ENCODE measurements at regions not wholly inside any gene's neighbourhood (a gene's known extent, or its start where the extent isn't known, plus 50 kb on each side); places are given as distances from the start of the nearest gene placed in this dataset.

DNA sequence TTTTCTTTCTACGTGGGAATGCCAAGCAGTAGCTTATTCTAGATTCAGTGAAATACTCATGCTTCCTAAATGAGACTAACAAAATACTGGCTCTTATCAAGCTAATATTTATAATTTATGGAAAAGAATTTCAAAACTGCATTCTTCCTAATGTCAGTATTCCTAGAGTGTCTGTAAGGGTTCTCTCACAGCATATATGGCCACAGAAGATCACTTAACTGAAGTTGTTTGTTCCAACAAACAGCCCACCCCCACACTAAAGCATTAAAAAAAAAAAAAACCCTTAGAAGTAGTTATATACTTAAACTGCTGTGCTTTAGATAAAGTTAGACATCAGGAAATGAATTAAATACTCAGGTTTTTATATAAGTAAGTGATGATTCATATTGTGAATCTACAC is 247.7 kb upstream of the HSF2 start:
- intact Hi-C loops (cut with micrococcal nuclease): no loop called here

DNA sequence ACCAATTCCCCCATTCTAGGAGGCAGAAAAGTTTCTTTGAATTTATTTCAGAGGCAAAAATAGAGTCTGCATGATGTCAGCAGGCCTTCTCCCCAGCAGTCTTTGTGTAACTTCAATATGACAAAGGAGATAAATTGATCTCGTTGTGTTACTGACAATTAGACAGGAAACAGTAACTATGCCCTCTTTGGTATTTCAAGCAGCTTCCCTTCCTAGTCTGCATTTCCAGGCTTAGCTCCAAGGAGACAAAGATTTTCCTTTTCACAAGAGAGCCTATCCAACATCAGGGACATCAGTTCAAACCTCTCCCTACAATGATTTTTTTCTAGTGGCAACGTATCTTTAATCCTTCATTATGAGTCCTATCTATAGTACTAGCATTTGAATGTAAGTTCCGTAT is 245.9 kb upstream of the HSF2 start:
- intact Hi-C loops (cut with micrococcal nuclease): no loop called here

DNA sequence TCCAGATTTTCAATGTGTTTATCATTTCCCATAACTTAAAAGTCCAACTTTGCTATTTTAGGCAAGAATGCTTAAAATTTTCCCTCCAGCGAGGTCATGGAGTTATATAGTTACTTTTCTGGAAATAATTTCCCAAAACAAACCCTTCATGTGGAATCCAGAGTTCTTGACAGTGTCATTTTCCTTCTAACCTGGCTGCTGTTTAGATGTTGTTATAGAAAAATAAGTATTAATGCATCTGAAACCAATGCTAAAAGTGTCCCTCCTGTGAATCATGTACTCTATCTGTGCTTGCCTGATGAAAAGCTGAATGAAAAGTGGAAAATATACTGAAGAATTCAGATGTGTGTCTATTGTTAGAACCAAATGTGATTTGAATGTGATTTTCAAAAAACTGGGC is 245.3 kb upstream of the HSF2 start:
- intact Hi-C loops (cut with micrococcal nuclease): no loop called here

DNA sequence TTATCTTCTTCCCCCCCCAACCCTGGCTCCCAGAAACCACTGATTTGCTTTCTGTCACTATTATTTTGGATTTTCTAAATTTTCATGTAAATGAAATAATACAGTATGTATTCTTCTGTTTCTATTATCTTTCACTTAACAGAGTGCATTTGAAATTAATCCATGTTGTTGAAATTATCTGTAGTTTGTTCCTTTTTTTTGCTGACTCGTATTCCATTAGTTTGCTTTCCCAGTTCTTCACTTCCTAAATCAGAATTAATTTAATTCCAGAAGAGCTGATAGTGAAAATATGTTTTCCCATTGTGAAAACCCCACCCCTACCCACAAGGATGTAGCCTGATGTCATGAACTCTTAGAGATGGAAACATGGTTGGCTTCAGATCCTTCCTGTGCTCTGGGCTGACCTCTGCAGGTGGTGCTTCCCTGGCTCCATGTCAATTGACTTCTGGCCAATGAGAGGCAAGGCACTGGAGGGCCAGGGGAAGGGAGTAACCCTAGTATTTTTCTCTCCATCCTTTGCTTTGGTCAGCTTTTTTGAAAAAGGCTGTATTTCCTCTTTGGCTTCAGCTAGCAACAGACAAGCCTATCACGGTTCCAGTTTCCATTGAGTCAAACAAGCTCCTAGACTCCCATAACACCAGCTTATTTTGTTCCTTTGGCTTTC is 244.4 kb upstream of the HSF2 start:
- intact Hi-C loops (cut with micrococcal nuclease): no loop called here

DNA sequence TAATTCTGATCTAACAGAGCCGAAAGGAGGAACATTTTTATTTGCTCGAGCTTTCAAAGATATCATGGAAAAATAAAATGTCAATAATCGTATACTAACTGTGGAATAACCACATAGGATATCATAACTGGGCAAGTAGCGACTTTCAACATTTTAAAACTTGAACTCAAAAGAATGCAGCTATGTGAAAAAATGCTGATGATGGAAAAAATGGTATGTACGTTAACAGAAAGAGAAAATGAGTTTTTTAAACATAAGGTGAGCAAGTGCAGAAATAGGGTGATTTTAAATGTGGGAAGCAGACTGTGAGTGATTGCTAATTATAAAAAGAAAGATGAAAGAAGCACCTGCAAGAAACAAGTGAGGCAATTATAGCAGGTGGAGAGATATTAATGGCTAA is 238.3 kb upstream of the HSF2 start:
- intact Hi-C loops (cut with micrococcal nuclease): no loop called here

DNA sequence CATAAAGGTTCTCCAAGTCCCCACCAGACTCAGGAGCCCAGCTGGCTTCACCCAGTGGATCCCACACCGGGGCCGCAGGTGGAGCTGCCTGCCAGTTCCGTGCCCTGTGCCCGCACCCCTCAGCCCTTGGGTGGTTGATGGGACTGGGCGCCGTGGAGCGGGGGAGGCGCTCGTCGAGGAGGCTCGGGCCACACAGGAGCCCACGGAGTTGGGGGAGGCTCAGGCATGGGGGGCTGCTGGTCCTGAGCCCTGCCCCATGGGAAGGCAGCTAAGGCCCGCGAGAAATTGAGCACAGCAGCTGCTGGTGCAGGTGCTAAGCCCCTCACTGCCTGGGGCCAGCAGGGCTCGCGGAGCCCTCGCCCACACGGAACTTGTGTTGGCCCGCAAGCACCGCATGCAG is 234.4 kb upstream of the HSF2 start:
- intact Hi-C loops (cut with micrococcal nuclease): no loop called here

DNA sequence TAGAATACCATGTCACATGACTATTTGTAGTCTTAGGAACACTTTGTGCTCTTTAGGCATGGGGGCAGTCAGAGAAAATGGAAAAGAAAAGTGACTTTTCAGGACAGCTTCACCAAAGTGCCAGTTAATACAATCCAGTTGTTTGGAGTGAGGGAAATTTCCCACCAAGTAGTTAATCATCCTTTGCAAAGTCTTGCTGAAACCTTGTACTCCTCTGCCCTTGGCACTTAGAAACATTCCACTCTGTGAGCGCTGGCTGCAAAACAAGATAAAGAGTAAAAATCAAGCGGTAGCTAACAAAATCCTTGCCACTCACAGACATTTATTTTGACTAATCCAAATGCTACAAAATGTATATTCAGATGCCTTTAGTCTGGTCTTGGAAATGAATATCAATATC is 229.2 kb upstream of the HSF2 start:
- intact Hi-C loops (cut with micrococcal nuclease): no loop called here

DNA sequence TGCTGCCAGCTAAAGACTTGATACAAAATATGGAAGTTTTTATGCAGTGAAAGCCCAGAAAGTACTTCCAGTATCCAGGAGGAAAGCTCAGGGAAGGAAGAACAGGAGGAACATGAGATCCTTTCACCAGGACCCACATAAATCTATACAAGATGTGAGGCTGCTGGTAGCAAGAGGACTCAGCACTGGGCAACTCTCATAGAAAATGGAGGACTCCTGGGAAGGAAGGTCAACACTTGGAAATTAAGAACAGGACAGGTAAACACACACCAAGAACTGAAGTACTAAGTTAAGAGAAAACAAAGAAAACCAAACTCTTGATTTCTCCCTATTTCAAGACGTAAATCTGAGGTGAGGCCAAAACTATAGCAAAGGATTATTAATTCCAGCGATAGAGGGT is 220.5 kb upstream of the HSF2 start:
- intact Hi-C loops (cut with micrococcal nuclease): no loop called here

DNA sequence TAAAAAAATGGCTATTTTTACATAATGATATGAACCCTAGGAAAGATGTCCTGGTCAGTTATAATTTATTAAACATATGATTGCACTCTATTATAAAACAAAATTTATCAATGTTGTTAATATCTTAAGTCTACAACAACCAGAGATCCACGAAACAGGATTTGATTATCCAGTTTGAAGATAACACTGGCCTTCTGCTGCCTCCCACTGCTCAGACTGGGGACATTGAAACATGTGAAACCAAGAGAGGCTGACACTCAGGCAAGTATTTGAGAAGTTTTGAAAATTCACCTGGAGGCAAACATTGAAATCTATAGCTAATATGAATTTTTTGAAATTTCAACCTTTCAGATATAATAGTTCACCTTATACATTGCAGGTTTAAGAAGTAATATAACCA is 219.3 kb upstream of the HSF2 start:
- intact Hi-C loops (cut with micrococcal nuclease): loop anchor here (10.0 kb wide), 1 partner anchor 1125 kb away; no protein-coding TSS in a partner anchor

DNA sequence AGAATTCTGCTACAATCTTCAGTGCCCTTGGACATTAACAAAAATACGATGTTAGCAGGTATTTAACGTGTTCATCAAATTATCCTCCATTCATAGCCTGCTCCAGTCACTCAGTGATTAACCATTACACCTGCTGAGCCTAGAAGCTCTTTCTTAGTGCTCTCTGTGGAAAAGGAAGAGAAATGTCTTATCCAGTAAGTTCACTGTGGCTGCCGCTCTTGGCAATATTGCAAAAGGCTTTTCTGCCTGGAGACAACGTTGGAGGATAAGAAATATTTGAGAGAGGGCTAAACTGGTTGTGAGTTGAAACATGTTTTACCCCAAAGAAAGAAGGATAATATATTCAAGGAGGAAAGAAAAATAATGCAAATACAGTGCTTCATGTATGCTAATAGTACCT is 217.4 kb upstream of the HSF2 start:
- intact Hi-C loops (cut with micrococcal nuclease): loop anchor here (10.0 kb wide), 1 partner anchor 1127 kb away; no protein-coding TSS in a partner anchor

DNA sequence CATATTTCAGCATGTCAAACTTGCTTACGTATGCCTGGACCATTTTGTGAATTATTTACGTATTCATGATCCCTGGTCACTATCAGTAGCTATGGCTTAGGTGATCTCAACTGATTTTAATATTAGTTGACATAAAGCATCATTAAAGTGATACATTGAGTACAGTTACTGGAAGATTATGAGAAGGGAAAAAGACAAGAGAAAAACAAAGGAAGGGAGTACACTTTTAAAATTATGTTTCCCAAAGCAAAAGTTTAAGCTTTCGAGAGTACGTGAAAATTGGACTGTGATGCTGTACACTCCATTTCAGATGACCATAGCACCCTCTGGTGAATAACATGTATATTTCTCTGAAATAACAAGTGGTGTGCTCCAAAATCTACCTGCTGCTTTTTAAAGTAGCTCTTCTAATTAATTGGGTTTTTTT is 215.0 kb upstream of the HSF2 start:
- intact Hi-C loops (cut with micrococcal nuclease): loop anchor here (10.0 kb wide), 1 partner anchor 1130 kb away; no protein-coding TSS in a partner anchor

DNA sequence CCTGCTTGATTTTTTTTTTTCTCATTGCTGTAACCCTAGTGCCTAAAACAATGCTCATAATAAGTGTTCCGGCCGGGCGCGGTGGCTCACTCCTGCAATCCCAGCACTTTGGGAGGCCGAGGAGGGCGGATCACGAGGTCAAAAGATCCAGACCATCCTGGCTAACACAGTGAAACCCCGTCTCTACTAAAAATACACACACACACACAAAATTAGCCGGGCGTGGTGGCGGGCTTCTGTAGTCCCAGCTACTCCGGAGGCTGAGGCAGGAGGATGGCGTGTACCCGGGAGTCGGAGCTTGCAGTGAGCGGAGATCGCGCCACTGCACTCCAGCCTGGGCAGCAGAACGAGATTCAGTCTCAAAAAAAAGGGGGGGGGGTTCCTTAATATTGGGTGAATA is 214.0 kb upstream of the HSF2 start:
- intact Hi-C loops (cut with micrococcal nuclease): loop anchor here (10.0 kb wide), 1 partner anchor 1131 kb away; no protein-coding TSS in a partner anchor

DNA sequence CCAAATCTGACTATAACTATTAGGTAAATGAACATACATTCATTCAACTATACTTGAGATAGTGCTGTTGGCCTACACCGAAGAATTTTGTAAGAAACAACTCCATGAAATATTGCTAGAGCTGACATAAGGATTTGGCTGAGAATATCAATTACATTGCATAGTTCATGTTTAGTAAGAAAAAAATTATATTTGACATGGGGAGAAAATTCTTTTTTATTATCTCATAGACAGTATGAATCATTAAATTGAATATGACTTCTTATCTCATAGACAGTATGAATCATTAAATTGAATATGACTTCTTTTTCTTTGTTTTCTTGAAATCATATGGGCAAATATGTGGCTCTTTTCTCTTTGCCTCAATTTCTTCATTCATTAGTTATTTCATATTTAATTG is 212.3 kb upstream of the HSF2 start:
- intact Hi-C loops (cut with micrococcal nuclease): loop anchor here (10.0 kb wide), 1 partner anchor 1132 kb away; no protein-coding TSS in a partner anchor

DNA sequence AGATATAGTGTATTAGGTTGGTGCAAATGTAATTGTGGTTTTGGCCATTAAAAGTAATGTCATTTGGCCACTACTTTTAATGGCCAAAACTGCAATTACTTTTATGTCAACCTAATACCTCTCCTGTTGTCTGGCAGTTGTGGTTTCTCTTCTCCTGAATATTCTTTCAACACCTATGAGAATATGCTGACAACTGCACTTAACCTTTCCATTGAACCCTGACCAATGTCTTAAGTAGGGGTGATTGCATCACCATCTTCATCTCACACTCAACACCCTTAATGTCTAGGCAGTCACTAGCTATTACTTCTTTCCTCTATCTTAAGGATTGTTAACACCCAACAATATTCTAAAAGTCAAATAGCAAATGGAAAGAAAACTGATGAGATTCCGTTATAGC is 200.5 kb upstream of the HSF2 start:
- intact Hi-C loops (cut with micrococcal nuclease): no loop called here

DNA sequence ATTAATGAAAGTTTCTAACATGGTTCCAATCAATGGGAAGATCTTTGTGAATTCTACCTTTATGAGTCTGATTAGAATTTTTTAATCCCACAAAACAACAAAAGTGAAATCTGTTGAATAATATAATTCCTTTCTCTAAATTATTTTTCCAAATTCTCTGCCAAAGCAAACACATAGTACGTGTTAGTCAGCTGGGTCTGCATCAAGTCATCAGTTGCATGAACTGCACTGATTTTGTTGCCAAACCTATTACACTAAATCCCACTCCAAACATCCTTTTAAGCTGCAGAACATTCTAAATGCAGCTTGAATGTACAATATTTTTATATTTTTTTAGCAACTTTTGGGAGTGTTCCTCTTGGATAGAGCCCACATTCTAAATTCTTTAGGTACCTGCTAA is 199.0 kb upstream of the HSF2 start:
- intact Hi-C loops (cut with micrococcal nuclease): no loop called here

DNA sequence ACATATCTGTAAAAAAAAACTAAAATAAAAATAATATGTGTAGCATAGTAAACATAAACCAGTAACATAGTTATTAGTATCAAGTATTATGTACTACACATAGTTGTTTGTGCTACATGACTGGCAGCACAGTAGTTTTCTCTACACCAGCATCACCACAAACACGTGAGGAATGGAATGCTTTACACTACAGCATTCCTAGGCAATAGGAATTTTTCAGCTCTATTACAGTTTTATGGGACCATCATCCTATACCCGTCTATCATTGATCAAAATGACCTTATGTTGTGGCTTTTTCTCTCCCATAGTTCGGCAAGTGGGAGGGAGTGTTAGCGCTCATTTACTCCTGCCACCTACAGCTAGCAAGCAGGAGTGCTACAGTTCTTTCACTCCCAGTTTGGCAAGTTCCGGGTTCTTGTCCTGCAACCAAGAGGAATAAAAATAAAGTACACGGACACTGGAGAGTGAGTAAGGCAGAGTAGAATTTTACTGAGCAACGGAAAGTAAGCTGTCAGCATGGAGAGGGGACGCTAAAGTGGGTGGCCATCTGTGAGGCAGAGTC is 196.8 kb upstream of the HSF2 start:
- intact Hi-C loops (cut with micrococcal nuclease): no loop called here

DNA sequence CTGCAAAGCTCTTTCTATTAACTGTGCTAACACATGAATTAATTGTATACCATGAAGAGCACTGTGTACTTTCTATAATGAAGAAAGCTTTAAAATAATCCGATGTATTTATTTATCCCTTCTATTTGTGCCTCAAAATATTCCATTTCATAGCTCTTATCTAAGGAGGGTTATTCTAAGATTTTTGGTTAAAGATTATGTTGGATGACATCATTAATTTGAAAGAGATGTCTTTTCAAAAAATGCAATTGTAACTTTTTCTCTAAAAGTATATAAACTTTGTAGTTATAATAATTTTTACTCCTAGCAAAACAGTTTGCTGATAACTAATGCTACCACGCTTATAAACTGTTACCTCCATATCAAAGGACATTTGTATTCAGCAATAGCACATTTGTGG is 192.4 kb upstream of the HSF2 start:
- intact Hi-C loops (cut with micrococcal nuclease): no loop called here

DNA sequence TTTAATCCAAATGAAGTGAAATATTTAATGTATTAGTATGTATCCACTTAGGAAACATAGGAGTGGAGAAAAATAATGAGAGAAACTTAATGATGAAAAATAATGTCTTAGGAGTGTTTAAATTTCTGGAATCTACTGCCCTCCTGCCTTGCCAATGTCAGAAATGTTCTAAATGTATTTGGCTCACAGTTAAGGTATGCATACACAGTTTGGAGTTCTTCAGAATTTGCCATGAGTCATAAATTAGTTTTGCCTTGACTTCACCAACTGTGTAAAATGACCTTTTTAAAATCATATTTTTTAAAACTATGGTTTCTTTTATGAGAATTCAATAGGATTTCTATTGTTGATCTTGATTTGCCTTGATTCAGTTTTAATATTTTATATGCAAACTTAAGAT is 191.7 kb upstream of the HSF2 start:
- intact Hi-C loops (cut with micrococcal nuclease): no loop called here

DNA sequence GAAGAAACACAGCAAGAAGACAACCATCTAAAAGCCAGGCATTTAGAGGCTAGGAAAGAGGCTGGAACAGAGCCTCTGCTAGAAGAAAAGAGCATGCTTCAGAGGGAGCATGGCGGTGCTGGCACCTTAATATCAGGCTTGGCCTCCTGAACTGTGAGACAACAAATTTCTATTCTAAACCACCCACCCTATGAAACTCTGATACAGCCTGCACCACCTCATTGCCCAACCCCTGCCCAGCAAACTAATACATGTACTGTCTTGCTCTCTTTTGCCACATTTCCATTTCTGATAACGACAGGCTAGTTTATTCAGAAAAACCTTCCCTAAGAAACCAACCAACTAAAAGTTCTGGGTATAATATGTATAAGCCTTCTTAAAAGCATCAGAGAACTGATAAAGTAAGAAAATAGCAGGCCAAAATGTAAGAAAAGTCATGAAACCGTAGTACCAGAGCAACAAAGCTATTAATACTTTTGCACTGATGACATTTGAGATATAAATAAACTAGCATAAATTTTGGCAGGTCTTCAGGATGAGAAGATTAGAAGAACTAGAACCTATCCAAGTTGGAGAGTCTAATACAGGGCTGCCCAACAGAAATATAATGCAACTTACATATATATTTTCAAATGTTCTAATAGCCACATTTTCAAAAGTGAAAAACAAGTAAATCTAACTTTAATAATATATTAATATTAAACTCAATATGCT is 184.7 kb upstream of the HSF2 start:
- intact Hi-C loops (cut with micrococcal nuclease): no loop called here

DNA sequence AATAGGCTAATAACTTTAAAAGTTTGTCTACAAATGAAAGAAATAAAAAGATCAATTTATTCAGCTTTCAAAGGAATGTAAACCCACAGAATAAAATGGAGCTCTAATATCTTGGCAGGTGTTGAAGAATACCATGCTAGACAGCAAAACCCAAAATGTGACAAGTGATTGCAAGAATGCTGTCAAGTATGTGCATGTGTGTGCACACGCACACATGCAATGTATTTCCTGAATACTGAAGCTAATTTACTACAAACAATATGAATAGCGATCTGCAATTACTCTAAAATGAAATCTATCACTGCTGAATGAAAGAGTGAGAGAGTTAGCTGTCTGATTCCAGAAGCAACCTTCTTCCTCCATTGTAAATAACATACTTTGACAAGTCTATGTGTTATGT is 179.2 kb upstream of the HSF2 start:
- intact Hi-C loops (cut with micrococcal nuclease): no loop called here

DNA sequence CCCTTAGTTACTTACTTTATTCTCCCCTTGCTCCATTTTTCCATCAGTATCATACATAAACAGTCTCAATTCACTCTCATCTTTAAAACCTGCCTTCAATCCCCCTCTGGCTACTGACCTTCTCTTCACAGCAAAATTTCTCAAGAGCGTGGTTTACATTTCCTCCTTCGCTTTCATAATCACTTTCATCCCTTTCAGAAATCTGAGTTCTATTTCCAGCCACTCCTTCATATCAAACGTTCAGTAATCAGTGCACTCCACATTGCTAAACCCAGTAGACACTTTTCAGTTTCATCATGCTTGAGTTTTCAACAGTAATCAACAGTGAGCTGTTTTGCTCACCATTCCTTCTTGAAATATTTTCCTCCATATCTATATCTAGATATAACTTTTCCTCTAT is 176.7 kb upstream of the HSF2 start:
- intact Hi-C loops (cut with micrococcal nuclease): no loop called here

DNA sequence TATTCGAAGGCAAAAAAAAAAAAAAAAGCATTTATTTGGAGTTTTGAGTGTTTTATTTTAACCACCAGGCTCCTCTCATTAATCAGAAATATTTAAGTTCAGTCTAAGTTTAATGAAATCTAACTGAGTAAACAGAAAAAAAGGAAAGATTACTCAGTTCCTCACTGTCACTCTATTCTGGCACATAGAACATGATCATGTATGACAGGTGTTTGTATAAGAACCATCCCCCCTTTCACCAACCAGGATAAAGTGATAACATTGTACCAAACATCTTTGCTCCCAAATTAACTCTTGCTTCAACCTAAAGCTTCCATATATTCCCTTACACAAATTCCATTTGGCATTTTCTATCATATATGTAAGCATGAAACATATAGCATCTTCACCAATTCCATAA is 176.2 kb upstream of the HSF2 start:
- intact Hi-C loops (cut with micrococcal nuclease): no loop called here

DNA sequence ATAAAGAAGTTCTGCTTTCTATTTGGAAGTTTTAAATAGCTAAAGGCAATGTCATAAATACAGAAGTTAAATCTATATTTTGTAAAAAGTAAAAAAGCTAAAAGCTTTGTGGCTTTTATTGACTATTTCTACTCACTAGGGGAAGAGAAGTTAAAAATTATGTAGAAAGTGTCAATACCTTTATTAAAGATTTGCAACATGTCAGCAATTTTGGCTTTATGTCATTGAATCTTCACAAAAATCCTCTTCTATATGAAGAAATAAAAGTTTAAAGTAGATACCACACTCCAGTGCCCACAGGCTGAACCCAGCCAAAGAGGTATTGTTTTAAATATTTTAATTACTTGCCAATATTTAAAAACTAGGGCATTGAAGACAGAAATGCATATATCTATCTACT is 160.6 kb upstream of the HSF2 start:
- intact Hi-C loops (cut with micrococcal nuclease): no loop called here
